ENCODE measurements at regions not wholly inside any gene's neighbourhood (a gene's known extent, or its start where the extent isn't known, plus 50 kb on each side); places are given as distances from the start of the nearest gene placed in this dataset.

GRCh38 chr10:124338276-124338925, 80.3 kb downstream of the OAT start:
- Mint-ChIP-seq H3K27me3 (ENCODE audit: low read depth) (no peaks in the 10 kb centered on the region), H3K9me3 (ENCODE audit: low read depth) (peaks cover 12% of the 10 kb centered on the region), H3K4me1 (ENCODE audit: low read depth) (peaks cover 44% of the 10 kb centered on the region), H3K36me3 (ENCODE audit: low read depth) (peaks cover 3% of the 10 kb centered on the region), H3K4me3 (ENCODE audit: unreplicated experiment) (no peak overlapping the region), H3K27ac (ENCODE audit: unreplicated experiment) (no peak overlapping the region)
- no peak for DNase-seq (ENCODE audit: low spot score)
- TF ChIP-seq CTCF (IDR thresholded peaks at IDR 0.05): no peak

GRCh38 chr10:124336186-124336585, 82.5 kb downstream of the OAT start:
- H3K27me3 Mint-ChIP-seq (ENCODE audit: low read depth): no peaks in the 10 kb centered on the region
- peaks cover 52% of the 10 kb centered on the region for H3K4me1 Mint-ChIP-seq (ENCODE audit: low read depth)
- peaks cover 28% of the 10 kb centered on the region for H3K9me3 Mint-ChIP-seq (ENCODE audit: low read depth)
- DNase-seq (ENCODE audit: low spot score): no peak
- peaks cover 10% of the 10 kb centered on the region for H3K36me3 Mint-ChIP-seq (ENCODE audit: low read depth)
- H3K27ac Mint-ChIP-seq (ENCODE audit: unreplicated experiment): no peak overlapping the region
- no peak overlapping the region for H3K4me3 Mint-ChIP-seq (ENCODE audit: unreplicated experiment)
- TF ChIP-seq CTCF (IDR thresholded peaks at IDR 0.05): no peak

GRCh38 chr10:124333931-124334330, 84.8 kb downstream of the OAT start:
- no peak overlapping the region for H3K27ac Mint-ChIP-seq (ENCODE audit: unreplicated experiment)
- peaks cover 32% of the 10 kb centered on the region for H3K4me1 Mint-ChIP-seq (ENCODE audit: low read depth)
- H3K36me3 Mint-ChIP-seq (ENCODE audit: low read depth): peaks cover 14% of the 10 kb centered on the region
- TF ChIP-seq CTCF (IDR thresholded peaks at IDR 0.05): no peak
- no peak for DNase-seq (ENCODE audit: low spot score)
- H3K9me3 Mint-ChIP-seq (ENCODE audit: low read depth): peaks cover 33% of the 10 kb centered on the region
- H3K27me3 Mint-ChIP-seq (ENCODE audit: low read depth): no peaks in the 10 kb centered on the region
- no peak overlapping the region for H3K4me3 Mint-ChIP-seq (ENCODE audit: unreplicated experiment)

- Mint-ChIP-seq H3K4me3 (ENCODE audit: unreplicated experiment) (no peak overlapping the region), H3K4me1 (ENCODE audit: low read depth) (peaks cover 30% of the 10 kb centered on the region), H3K27me3 (ENCODE audit: low read depth) (no peaks in the 10 kb centered on the region), H3K27ac (ENCODE audit: unreplicated experiment) (peak overlapping the region; percentile 94), H3K36me3 (ENCODE audit: low read depth) (peaks cover 11% of the 10 kb centered on the region), H3K9me3 (ENCODE audit: low read depth) (peaks cover 30% of the 10 kb centered on the region)
- no peak for DNase-seq (ENCODE audit: low spot score)
- TF ChIP-seq CTCF (IDR thresholded peaks at IDR 0.05): no peak
Measured at GRCh38 chr10:124332426-124332825, 86.3 kb downstream of the OAT start.

GRCh38 chr10:124329941-124330340, 88.8 kb downstream of the OAT start:
- Mint-ChIP-seq H3K4me1 (ENCODE audit: low read depth) (peaks cover 30% of the 10 kb centered on the region), H3K36me3 (ENCODE audit: low read depth) (peaks cover 11% of the 10 kb centered on the region), H3K27ac (ENCODE audit: unreplicated experiment) (no peak overlapping the region), H3K9me3 (ENCODE audit: low read depth) (peaks cover 21% of the 10 kb centered on the region), H3K27me3 (ENCODE audit: low read depth) (peaks cover 3% of the 10 kb centered on the region), H3K4me3 (ENCODE audit: unreplicated experiment) (no peak overlapping the region)
- DNase-seq (ENCODE audit: low spot score): no peak
- TF ChIP-seq CTCF (IDR thresholded peaks at IDR 0.05): no peak
